IPS DF 4.7 (cell line): ENCODE measurements at regions not wholly inside any gene's neighbourhood (a gene's known extent, or its start where the extent isn't known, plus 50 kb on each side); places are given as distances from the start of the nearest gene placed in this dataset.

Source experiments
- DNase-seq: peaks from one replicate; pipeline ENCODE4 v3.0.0-alpha.2; 2013; ENCODE audit warnings: low spot score; ENCODE audit errors: extremely low read depth

DNA sequence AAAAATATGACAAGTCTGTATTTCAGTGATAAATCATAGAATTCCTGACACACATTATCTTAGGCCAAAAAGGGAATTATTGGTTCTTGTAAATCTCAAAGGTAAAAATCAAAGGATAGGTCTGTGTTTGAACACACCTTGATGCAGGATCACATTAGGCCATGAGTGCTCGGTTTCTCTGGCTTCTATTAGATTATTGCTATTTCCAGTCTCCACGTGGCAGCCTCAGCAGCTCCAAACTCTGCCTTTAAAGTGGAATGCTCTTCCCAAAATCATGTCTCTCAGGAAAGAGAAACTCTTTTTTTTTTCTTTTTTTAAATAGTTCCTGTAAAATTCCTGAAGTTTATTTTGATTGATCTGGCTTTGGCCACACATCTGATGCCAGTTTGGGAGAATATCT lies 105.6 kb upstream of the FRMD6 start:
- DNase-seq: no peak

- no peak for DNase-seq
These were observed 105.0 kb upstream of the FRMD6 start for GRCh38 chr14:51546603-51547258.

DNA sequence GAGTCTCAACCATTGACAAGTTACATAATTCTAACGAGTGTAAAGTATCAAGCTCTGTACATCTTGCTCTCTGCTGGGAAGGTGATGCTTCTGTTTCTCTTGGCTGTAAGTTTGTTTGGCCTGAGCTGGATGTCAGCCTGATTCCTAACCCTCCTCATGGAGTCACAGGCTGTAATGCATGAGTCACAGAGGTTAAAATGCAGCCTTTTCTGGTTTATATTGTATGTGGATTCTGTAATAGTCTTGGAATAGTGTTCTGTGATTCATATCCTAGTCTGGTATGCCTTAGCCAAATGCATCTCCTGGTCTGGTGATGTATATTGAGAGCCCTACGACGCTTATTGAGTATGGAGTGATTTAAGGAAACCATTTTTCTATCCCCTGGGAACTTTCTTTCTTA lies 104.5 kb upstream of the FRMD6 start:
- no peak for DNase-seq

DNA sequence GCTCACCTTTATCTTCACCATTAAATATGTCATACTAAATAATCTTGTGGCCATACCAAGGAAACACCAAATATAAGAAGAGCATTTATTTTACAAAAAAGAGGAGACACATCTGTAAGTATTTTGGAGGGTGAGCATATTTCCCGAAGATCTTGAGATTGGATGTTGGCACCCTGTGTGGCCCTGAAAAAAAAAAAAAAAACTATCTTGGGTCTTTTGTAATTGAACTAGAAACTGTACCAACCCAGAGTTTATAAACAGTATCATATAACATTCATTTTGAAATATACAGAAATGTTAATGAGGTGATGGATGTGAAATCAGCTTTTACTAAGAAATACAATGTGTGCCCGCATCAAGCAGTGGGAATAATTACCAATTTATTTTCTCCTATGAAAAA lies 104.0 kb upstream of the FRMD6 start:
- DNase-seq: no peak

- DNase-seq: no peak
These were observed 103.5 kb upstream of the FRMD6 start for GRCh38 chr14:51548187-51548586.

- DNase-seq: no peak
These were observed 101.1 kb upstream of the FRMD6 start for GRCh38 chr14:51550636-51551035.

- DNase-seq: no peak
These were observed 99.4 kb upstream of the FRMD6 start for GRCh38 chr14:51552275-51552674.

DNA sequence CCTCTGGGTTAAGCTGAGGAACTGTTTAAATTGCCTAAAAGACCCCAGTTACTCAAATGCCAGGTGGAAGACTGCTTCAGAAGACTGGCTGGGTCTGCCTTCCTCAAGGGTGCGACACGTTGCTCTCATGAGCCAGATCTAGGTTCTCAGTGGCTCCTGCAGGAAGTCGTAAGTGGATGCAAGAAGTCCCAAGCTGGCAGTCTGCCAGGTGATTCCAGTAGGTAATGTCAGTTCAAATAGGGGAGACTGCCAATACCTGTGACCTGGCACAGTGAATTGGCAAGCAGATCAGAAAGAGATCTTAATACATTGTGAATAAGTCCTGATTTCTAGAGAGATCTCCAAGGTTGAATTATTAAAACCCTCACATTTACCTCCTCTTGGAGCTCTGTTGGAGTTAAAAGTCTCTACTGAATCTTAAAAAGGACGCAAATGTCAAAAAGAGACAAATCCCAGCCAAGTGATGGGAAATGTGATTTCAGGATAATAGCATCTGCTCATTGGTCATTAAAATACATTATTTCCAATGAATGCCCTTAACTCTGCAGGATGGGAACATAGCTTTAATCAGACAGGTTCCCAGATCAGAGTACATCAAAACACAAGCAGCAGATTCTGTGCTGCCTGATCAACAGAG lies 98.8 kb upstream of the FRMD6 start:
- DNase-seq: no peak

- no peak for DNase-seq
These were observed 97.3 kb upstream of the FRMD6 start for GRCh38 chr14:51554339-51554920.

DNA sequence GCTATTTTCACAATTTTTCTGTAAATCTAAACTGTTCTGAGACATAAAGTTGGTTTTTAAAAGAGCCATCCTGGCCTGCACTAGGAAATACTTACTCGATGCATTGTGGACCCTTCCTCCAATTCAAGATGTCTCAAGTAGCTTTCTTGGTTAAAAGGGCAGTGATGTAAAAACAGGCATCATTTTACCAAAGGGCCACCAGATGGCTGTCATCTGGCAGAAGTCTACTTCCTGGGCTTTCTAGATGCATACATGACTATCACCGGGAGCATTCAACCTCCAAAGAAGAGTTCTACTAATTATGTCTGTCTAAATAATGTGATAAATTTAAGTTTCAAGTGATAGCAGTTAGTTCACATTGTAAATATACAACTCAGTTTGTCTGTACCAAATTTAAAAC lies 96.8 kb upstream of the FRMD6 start:
- DNase-seq: no peak

GRCh38 chr14:51561141-51561540 lies 90.6 kb upstream of the FRMD6 start:
- no peak for DNase-seq

DNA sequence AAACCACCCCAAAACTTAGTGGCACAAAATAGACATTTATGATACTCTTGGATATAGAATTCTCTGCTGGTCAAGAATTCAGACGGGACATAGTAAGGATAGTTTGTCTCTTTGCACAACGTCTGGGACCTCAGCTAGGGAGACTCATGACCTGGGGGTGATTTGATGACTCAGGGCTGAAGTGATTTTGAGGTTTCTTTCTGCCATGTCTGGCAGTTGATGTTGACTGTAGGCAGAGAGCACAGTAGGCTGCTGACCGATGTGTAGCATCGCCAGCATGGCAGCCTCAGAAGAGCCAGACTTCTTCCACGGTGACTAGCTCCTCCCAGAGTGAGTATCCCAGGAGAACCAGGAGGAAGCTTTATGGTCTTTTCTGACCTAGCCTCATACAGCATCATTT lies 88.9 kb upstream of the FRMD6 start:
- DNase-seq: no peak

GRCh38 chr14:51563560-51563959 lies 88.2 kb upstream of the FRMD6 start:
- DNase-seq: no peak

DNA sequence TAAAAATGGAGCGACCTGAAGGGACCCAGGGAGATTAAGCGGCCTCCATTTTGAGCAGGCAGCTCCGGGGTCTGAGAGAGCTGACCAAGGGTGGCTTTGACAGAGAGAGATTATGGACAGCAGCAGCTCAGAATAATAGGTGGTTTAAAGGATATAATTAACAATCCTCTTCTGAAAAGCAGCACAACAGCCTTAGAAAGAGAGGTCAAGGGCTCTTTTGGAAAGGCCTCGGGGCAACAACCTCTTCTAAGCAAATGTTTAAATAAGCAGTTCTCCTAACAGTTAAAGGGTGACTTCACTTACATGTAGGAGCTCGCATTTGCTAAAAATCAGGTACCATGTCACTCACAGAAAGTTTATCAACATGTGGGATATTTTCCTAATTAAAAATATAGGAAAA lies 87.2 kb upstream of the FRMD6 start:
- no peak for DNase-seq

DNA sequence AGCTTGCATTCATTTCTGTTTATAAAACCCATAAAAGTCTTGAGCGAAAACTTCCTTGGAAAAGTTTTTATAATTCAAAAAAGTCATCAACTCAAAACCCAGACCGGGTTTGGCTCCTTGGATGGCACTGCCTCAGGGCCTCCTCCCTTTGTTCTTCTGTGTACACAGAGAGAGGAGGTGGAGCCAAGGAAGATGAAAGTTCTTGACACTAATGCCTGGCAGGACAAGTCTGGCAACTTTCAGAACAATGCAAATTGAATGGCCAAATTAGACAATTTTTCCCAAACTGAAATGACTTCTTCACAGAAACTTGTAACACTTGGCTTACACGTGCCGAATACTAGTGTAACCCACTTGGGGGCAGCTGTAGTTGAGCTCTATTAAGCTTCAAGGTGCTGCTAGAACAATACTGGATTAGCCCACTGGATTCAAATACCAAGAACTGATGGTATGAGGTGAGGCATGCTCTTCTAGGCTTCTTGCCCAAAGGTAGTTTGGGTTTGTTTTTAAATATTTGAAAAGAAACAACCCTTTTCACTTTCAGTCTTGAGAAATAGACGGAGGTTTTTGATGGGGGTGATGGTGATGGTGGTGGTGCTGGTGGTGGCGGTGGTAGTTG lies 86.6 kb upstream of the FRMD6 start:
- no peak for DNase-seq

DNA sequence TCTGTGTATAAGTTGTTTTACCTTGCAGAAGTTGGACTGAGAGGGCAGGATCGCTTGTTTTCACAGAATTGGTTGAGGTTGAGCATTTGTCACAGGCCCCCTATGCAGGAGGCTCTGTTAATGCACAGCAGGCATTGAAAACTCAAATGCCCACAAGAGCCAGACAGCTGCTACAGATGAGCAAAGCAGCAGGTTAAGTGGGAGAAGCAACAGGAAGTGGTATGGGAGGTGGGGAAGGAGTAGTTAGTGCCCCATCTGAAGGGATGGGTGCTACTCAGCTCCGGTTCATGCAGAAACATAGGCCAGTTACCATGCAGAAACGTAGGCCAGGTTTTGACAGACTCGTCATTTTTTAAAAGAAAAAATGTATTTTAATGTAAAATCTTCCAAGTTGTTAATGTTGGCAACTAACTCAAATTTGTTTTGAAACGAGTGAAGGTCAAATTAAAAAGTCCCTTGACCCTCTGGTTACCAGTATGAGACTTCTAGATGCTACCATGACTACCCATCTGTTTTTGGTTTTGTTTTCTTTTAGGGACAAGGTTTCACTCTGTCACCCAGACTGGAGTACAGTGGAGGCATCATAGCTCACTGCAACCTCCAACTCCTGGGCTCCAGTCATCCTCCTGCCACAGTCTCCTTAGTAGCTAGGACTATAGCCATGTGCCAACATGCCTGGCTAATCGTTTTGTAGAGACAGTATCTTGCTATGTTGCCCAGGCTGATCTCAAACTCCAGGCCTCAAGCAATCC lies 84.7 kb upstream of the FRMD6 start:
- DNase-seq: no peak

GRCh38 chr14:51568366-51568765 lies 83.3 kb upstream of the FRMD6 start:
- DNase-seq: no peak

GRCh38 chr14:51573607-51574006 lies 78.1 kb upstream of the FRMD6 start:
- DNase-seq: no peak

DNA sequence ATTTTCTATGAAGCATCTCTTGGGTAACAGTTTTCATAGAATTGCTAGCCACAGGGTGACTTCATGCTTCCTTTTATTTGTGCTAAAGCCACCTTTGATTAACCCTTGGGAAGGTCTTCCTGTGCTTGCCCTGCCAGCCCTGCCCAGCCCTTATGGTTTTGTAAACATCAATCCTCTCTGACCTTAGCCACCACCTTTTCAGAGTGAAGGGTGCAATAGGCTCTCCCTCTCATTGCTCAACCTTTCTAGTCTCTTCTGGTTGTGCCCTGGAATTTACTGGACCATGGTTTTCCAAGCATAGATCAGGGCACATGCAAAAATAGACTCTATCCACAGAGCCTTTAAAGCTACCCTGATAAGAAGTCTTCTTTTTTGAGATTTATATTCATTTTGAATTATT lies 77.7 kb upstream of the FRMD6 start:
- DNase-seq: no peak

GRCh38 chr14:51575349-51576116 lies 76.2 kb upstream of the FRMD6 start:
- DNase-seq: no peak

DNA sequence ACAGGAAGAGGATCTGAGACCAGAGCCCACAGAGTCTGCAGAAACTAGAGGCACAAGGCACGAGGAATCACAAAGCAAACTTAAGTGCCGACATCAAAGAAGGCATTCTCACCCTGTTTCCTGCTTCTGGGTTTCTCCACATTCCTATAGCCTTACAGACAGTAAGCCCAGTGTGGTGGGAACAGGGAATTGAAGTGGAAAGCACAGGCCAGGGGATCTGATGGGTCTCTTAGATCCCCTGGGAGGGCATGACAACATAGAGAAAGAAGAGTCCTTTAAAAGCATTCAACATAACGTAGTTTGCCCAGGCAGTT lies 75.6 kb upstream of the FRMD6 start:
- peak; percentile 46 for DNase-seq
